ENCODE measurements at regions not wholly inside any gene's neighbourhood (a gene's known extent, or its start where the extent isn't known, plus 50 kb on each side); places are given as distances from the start of the nearest gene placed in this dataset.

DNA sequence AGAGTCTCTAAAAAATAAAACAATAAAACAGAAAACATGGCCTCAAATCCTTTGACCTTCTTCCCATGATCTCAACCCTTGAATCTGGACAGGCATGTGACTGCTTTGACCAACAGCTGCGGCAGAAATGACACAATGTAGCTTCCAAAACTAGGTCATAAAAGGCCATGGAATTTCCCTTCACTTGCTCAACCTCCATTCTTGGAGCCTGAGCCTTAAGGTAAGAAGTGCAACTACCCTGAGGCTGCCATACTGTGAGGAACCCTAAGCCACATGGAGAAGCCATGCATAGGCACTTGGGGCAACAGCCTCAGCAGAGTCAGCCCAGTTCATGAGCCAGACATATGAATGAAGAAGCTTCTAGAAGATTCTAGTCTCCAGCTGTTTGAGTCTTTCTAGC is 75.7 kb upstream of the BRD7 start:
- no peak overlapping the region for H2AFZ ChIP-seq (ENCODE audit: insufficient read depth, low read depth, low read length, poor library complexity, severe bottlenecking)
- no peaks in the 10 kb centered on the region for H3K36me3 ChIP-seq (replicated peaks in 1 of 2; ENCODE audit: control insufficient read depth in 1 of 2, insufficient read depth in 2 of 2, low read length in 2 of 2)
- H3K27me3 ChIP-seq (ENCODE audit: control insufficient read depth in 2 of 2, insufficient read depth in 2 of 2, low read length in 2 of 2), result peaks cover 0 to 2% of the 10 kb centered on the region in 2 donors
- H3K9me3 ChIP-seq (replicated peaks in 1 of 2; ENCODE audit: control insufficient read depth in 1 of 2, insufficient read depth in 1 of 2, low read length in 2 of 2), result peaks cover 22 to 27% of the 10 kb centered on the region in 2 donors
- no peak overlapping the region for H3K27ac ChIP-seq (ENCODE audit: low read depth in 1 of 2, low read length in 2 of 2)
- Mint-ChIP-seq H3K4me3 (no peak overlapping the region), H3K36me3 (no peaks in the 10 kb centered on the region), H3K4me1 (no peaks in the 10 kb centered on the region), H3K27ac (no peak overlapping the region), H3K27me3 (ENCODE audit: low read depth in 3 of 3) (peaks cover 0 to 10% (median 3%) of the 10 kb centered on the region in 3 donors), H3K9me3 (peaks cover 20 to 30% (median 28%) of the 10 kb centered on the region in 7 donors)
- no peaks in the 10 kb centered on the region for H4K20me1 ChIP-seq (ENCODE audit: insufficient read depth, low read length)
- TF ChIP-seq, protein P1, sequence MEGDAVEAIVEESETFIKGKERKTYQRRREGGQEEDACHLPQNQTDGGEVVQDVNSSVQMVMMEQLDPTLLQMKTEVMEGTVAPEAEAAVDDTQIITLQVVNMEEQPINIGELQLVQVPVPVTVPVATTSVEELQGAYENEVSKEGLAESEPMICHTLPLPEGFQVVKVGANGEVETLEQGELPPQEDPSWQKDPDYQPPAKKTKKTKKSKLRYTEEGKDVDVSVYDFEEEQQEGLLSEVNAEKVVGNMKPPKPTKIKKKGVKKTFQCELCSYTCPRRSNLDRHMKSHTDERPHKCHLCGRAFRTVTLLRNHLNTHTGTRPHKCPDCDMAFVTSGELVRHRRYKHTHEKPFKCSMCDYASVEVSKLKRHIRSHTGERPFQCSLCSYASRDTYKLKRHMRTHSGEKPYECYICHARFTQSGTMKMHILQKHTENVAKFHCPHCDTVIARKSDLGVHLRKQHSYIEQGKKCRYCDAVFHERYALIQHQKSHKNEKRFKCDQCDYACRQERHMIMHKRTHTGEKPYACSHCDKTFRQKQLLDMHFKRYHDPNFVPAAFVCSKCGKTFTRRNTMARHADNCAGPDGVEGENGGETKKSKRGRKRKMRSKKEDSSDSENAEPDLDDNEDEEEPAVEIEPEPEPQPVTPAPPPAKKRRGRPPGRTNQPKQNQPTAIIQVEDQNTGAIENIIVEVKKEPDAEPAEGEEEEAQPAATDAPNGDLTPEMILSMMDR (IDR thresholded peaks at IDR 0.05), result no peak
- no peaks in the 10 kb centered on the region for H3K4me1 ChIP-seq (ENCODE audit: control insufficient read depth in 1 of 2, insufficient read depth in 2 of 2, low read length in 2 of 2)
- H3K4me2 ChIP-seq (replicated peaks; ENCODE audit: extremely low read depth, low read length, poor library complexity, severe bottlenecking), result no peak overlapping the region
- no peaks in the 10 kb centered on the region for H3K79me2 ChIP-seq (ENCODE audit: insufficient read depth, low read length)
- 78% methylated on average over 1 of the region's 1 CpG for WGBS (ENCODE audit: insufficient coverage)
- intact Hi-C loops (cut with micrococcal nuclease), result no loop called here
- no peak overlapping the region for H3K4me3 ChIP-seq (replicated peaks in 1 of 3; ENCODE audit: low read depth in 2 of 3, low read length in 3 of 3)
- no peak overlapping the region for H3K9ac ChIP-seq (ENCODE audit: insufficient read depth, low read length, poor library complexity, severe bottlenecking)
- DNase-seq, result no peak

DNA sequence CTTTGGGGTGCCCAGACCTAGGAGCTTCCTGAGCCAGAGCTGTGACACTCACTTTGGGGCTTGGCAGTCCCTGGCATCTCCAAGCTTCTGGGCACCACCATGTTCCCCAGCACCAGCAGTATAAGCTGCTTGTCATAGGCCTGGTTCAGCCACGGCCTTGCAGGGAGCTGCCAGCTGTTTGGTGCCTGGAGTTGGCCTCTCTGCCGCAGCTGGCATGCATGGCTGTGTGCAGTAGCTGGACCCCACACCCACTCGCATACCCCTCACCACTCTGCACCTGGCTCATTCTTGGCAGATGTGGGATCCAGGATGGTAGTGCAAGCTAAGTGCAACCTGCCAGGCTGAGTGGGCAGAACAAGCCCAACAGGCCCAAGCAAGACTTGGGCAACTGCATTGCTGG is 73.4 kb upstream of the BRD7 start:
- no peak overlapping the region for H3K4me3 ChIP-seq (replicated peaks in 1 of 3; ENCODE audit: low read depth in 2 of 3, low read length in 3 of 3)
- H3K27me3 ChIP-seq (ENCODE audit: control insufficient read depth in 2 of 2, insufficient read depth in 2 of 2, low read length in 2 of 2), result peaks cover 0 to 2% of the 10 kb centered on the region in 2 donors
- no peaks in the 10 kb centered on the region for H4K20me1 ChIP-seq (ENCODE audit: insufficient read depth, low read length)
- no peak overlapping the region for H3K27ac Mint-ChIP-seq
- H3K79me2 ChIP-seq (ENCODE audit: insufficient read depth, low read length), result no peaks in the 10 kb centered on the region
- H3K4me2 ChIP-seq (replicated peaks; ENCODE audit: extremely low read depth, low read length, poor library complexity, severe bottlenecking), result no peak overlapping the region
- no peaks in the 10 kb centered on the region for H3K36me3 Mint-ChIP-seq
- H3K27me3 Mint-ChIP-seq (ENCODE audit: low read depth in 3 of 3), result peaks cover 2 to 5% (median 3%) of the 10 kb centered on the region in 3 donors
- peaks cover 25 to 41% (median 39%) of the 10 kb centered on the region in 7 donors for H3K9me3 Mint-ChIP-seq
- WGBS (ENCODE audit: insufficient coverage), result 100% methylated on average over 3 of the region's 3 CpGs
- H3K4me3 Mint-ChIP-seq, result no peak overlapping the region
- intact Hi-C loops (cut with micrococcal nuclease), result no loop called here
- H3K36me3 ChIP-seq (replicated peaks in 1 of 2; ENCODE audit: control insufficient read depth in 1 of 2, insufficient read depth in 2 of 2, low read length in 2 of 2), result no peaks in the 10 kb centered on the region
- no peak overlapping the region for H3K27ac ChIP-seq (ENCODE audit: low read depth in 1 of 2, low read length in 2 of 2)
- H3K4me1 Mint-ChIP-seq, result no peaks in the 10 kb centered on the region
- TF ChIP-seq, protein P1 (IDR thresholded peaks at IDR 0.05), result no peak
- no peak overlapping the region for H3K9ac ChIP-seq (ENCODE audit: insufficient read depth, low read length, poor library complexity, severe bottlenecking)
- no peak for DNase-seq
- H2AFZ ChIP-seq (ENCODE audit: insufficient read depth, low read depth, low read length, poor library complexity, severe bottlenecking), result no peak overlapping the region
- no peaks in the 10 kb centered on the region for H3K4me1 ChIP-seq (ENCODE audit: control insufficient read depth in 1 of 2, insufficient read depth in 2 of 2, low read length in 2 of 2)
- peaks cover 22 to 33% of the 10 kb centered on the region in 2 donors for H3K9me3 ChIP-seq (replicated peaks in 1 of 2; ENCODE audit: control insufficient read depth in 1 of 2, insufficient read depth in 1 of 2, low read length in 2 of 2)

Data from CD14-positive monocyte (primary cell).